ENCODE measurements at regions not wholly inside any gene's neighbourhood (a gene's known extent, or its start where the extent isn't known, plus 50 kb on each side); places are given as distances from the start of the nearest gene placed in this dataset.

DNA sequence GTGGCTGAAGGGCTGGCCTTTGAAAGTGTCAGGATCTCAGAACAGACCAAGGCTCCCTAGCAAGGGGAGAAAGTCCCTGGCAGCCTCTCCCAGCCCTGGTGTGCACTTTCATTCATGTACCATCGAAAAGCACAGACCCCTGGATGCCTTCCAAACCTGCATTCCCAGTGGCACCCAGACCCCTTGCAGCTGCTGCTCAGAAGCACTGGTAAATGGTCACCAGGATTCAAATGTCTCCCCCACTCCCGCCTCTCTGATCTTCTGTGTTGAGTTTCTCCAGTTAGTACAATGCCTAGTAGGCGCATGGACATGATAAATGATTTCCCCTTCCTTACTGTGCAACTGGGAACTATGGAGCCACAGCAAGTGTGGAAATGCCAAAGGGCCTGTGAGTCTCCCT is 180.0 kb downstream of the GLI2 start:
- no peak for DNase-seq
- H3K4me3 ChIP-seq (ENCODE audit: low read length) = no peak overlapping the region
- H3K4me1 ChIP-seq (ENCODE audit: control insufficient read depth, insufficient read depth, low read length) = no peaks in the 10 kb centered on the region
- TF ChIP-seq, protein P1, sequence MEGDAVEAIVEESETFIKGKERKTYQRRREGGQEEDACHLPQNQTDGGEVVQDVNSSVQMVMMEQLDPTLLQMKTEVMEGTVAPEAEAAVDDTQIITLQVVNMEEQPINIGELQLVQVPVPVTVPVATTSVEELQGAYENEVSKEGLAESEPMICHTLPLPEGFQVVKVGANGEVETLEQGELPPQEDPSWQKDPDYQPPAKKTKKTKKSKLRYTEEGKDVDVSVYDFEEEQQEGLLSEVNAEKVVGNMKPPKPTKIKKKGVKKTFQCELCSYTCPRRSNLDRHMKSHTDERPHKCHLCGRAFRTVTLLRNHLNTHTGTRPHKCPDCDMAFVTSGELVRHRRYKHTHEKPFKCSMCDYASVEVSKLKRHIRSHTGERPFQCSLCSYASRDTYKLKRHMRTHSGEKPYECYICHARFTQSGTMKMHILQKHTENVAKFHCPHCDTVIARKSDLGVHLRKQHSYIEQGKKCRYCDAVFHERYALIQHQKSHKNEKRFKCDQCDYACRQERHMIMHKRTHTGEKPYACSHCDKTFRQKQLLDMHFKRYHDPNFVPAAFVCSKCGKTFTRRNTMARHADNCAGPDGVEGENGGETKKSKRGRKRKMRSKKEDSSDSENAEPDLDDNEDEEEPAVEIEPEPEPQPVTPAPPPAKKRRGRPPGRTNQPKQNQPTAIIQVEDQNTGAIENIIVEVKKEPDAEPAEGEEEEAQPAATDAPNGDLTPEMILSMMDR (conservative IDR thresholded peaks at IDR 0.05) = no peak
- H3K36me3 ChIP-seq (ENCODE audit: control insufficient read depth, insufficient read depth, low read length) = no peaks in the 10 kb centered on the region
- no peaks in the 10 kb centered on the region for H3K9me3 ChIP-seq (ENCODE audit: control insufficient read depth, low read length)
- Mint-ChIP-seq H3K36me3 (ENCODE audit: low read depth) (peaks cover 1% of the 10 kb centered on the region), H3K27me3 (ENCODE audit: insufficient read depth) (no peaks in the 10 kb centered on the region), H3K4me1 (peaks cover 5% of the 10 kb centered on the region), H3K27ac (no peak overlapping the region), H3K4me3 (no peak overlapping the region), H3K9me3 (no peaks in the 10 kb centered on the region)
- WGBS, 2 experiments (ENCODE audit: insufficient coverage in 1 of 2, insufficient read length in 1 of 2) = 92 to 100% methylated on average over 2 to 3 of the region's 3 CpGs
- H3K9ac ChIP-seq (ENCODE audit: extremely low read depth, low read length, poor library complexity, severe bottlenecking) = no peak overlapping the region
- H3K27ac ChIP-seq (ENCODE audit: low read depth, low read length) = no peak overlapping the region
- H3K27me3 ChIP-seq (ENCODE audit: control insufficient read depth, insufficient read depth, low read length, poor library complexity, severe bottlenecking) = no peaks in the 10 kb centered on the region

DNA sequence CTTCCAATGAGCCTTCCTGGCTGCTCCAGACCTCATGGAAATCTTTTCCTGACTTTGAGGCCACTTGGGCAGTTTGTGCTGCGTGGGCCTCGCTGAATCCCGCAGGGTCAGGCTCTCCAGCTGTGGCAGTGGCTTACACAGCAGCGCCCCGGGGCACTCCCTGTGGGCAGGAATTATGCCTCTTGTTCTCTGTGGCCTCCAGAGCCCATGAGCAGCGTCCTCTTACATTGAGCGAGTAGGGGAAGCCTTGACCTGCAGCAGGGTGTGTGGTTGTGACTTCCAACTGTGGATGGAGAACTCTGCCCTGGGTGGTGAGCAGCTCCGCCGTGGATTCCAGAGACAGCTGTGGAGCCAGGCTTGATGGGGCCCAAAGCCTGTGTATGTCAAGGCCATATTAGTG is 180.8 kb downstream of the GLI2 start:
- no peaks in the 10 kb centered on the region for H3K4me1 ChIP-seq (ENCODE audit: control insufficient read depth, insufficient read depth, low read length)
- WGBS, 2 experiments (ENCODE audit: insufficient coverage in 1 of 2, insufficient read length in 1 of 2) = 91 to 95% methylated on average over 6 to 9 of the region's 9 CpGs
- H3K9me3 Mint-ChIP-seq = no peaks in the 10 kb centered on the region
- H3K27me3 ChIP-seq (ENCODE audit: control insufficient read depth, insufficient read depth, low read length, poor library complexity, severe bottlenecking) = no peaks in the 10 kb centered on the region
- H3K36me3 Mint-ChIP-seq (ENCODE audit: low read depth) = peaks cover 1% of the 10 kb centered on the region
- no peak overlapping the region for H3K4me3 ChIP-seq (ENCODE audit: low read length)
- TF ChIP-seq, protein P1 (conservative IDR thresholded peaks at IDR 0.05) = no peak
- H3K36me3 ChIP-seq (ENCODE audit: control insufficient read depth, insufficient read depth, low read length) = no peaks in the 10 kb centered on the region
- no peak for DNase-seq
- no peak overlapping the region for H3K9ac ChIP-seq (ENCODE audit: extremely low read depth, low read length, poor library complexity, severe bottlenecking)
- H3K27me3 Mint-ChIP-seq (ENCODE audit: insufficient read depth) = no peaks in the 10 kb centered on the region
- no peaks in the 10 kb centered on the region for H3K9me3 ChIP-seq (ENCODE audit: control insufficient read depth, low read length)
- H3K4me3 Mint-ChIP-seq = no peak overlapping the region
- no peak overlapping the region for H3K27ac Mint-ChIP-seq
- H3K27ac ChIP-seq (ENCODE audit: low read depth, low read length) = no peak overlapping the region
- peaks cover 5% of the 10 kb centered on the region for H3K4me1 Mint-ChIP-seq

DNA sequence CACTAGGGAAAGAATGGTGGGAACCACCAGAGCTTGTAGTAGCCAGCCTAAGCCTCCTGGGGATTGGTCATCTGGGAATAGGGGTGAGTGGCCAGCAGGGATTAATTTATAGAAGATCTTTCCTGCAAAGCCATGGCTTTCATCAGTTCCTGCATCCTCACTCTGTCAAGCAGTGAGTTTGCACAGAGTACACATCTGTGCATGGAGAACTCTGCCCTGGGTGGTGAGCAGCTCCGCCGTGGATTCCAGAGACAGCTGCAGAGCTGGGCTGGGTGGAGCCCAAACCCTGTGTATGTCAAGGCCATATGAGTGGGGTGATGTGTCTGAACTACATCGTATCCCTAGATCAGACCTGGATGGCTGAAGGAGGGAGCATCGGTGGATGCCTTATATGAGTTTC is 182.2 kb downstream of the GLI2 start:
- H3K27me3 Mint-ChIP-seq (ENCODE audit: insufficient read depth) = no peaks in the 10 kb centered on the region

More for the DNA sequence above, 182.2 kb downstream of the GLI2 start:
- Mint-ChIP-seq H3K9me3 (no peaks in the 10 kb centered on the region), H3K4me1 (peaks cover 2% of the 10 kb centered on the region), H3K4me3 (no peak overlapping the region), H3K36me3 (ENCODE audit: low read depth) (peaks cover 1% of the 10 kb centered on the region), H3K27ac (no peak overlapping the region)
- H3K36me3 ChIP-seq (ENCODE audit: control insufficient read depth, insufficient read depth, low read length) = no peaks in the 10 kb centered on the region
- TF ChIP-seq, protein P1 (conservative IDR thresholded peaks at IDR 0.05) = no peak
- H3K4me1 ChIP-seq (ENCODE audit: control insufficient read depth, insufficient read depth, low read length) = no peaks in the 10 kb centered on the region
- no peak overlapping the region for H3K9ac ChIP-seq (ENCODE audit: extremely low read depth, low read length, poor library complexity, severe bottlenecking)
- H3K27me3 ChIP-seq (ENCODE audit: control insufficient read depth, insufficient read depth, low read length, poor library complexity, severe bottlenecking) = no peaks in the 10 kb centered on the region
- 90 to 92% methylated on average over 2 to 4 of the region's 4 CpGs for WGBS, 2 experiments (ENCODE audit: insufficient coverage in 1 of 2, insufficient read length in 1 of 2)
- H3K27ac ChIP-seq (ENCODE audit: low read depth, low read length) = no peak overlapping the region
- no peaks in the 10 kb centered on the region for H3K9me3 ChIP-seq (ENCODE audit: control insufficient read depth, low read length)
- DNase-seq = no peak
- H3K4me3 ChIP-seq (ENCODE audit: low read length) = no peak overlapping the region
